GM06990 (cell line): ENCODE measurements at regions not wholly inside any gene's neighbourhood (a gene's known extent, or its start where the extent isn't known, plus 50 kb on each side); places are given as distances from the start of the nearest gene placed in this dataset.

ENCODE experiments used
- DNase-seq: peaks from one replicate; pipeline ENCODE4 v3.0.0-alpha.2; 2011; ENCODE audit not compliant: insufficient read length; ENCODE audit errors: extremely low read depth
- H3K27me3 ChIP-seq: replicated peaks from 2 replicates; pipeline ENCODE4 v1.6.0; 2011; ENCODE audit warnings: low read length; ENCODE audit not compliant: control insufficient read depth, insufficient read depth
- H3K36me3 ChIP-seq: 2 replicates; pipeline ENCODE4 v1.5.1; 2011; ENCODE audit warnings: low read length; ENCODE audit not compliant: control insufficient read depth, insufficient read depth
- H3K4me3 ChIP-seq: replicated peaks from 2 replicates; pipeline ENCODE4 v1.5.1; 2011; ENCODE audit warnings: low read depth, mild to moderate bottlenecking, control low read depth, low read length
- TF ChIP-seq, protein P1 (sequence below): IDR thresholded peaks from 2 replicates; pipeline ENCODE4 v1.5.1; 2011; ENCODE audit warnings: low read length, control low read depth, mild to moderate bottlenecking, inconsistent platforms; ENCODE audit not compliant: insufficient read depth, poor library complexity, severe bottlenecking

DNA sequence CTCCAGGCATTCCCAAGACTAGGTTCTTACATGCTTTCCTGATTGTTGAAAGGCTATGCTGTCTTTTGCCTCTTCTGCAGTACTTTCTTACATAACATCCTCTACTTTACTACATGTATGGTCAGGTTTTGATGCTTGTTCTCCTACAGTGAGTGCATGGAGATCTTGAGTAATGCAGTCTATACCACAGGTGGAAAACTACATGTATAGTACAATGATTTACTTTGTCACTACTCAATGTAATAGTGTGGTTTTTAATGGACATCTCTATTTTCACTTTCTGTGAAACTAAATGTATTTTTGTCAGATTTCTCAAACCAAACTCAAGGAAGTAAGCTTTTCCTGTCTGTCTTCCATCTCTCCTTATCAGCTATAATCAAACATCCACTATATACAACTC is 657.0 kb downstream of the TUSC7 start:
- Histone ChIP-seq H3K27me3 (no peaks in the 10 kb centered on the region), H3K4me3 (no peak overlapping the region), H3K36me3 (no peaks in the 10 kb centered on the region)
- DNase-seq, result no peak
- TF ChIP-seq, protein P1, sequence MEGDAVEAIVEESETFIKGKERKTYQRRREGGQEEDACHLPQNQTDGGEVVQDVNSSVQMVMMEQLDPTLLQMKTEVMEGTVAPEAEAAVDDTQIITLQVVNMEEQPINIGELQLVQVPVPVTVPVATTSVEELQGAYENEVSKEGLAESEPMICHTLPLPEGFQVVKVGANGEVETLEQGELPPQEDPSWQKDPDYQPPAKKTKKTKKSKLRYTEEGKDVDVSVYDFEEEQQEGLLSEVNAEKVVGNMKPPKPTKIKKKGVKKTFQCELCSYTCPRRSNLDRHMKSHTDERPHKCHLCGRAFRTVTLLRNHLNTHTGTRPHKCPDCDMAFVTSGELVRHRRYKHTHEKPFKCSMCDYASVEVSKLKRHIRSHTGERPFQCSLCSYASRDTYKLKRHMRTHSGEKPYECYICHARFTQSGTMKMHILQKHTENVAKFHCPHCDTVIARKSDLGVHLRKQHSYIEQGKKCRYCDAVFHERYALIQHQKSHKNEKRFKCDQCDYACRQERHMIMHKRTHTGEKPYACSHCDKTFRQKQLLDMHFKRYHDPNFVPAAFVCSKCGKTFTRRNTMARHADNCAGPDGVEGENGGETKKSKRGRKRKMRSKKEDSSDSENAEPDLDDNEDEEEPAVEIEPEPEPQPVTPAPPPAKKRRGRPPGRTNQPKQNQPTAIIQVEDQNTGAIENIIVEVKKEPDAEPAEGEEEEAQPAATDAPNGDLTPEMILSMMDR, result no peak

DNA sequence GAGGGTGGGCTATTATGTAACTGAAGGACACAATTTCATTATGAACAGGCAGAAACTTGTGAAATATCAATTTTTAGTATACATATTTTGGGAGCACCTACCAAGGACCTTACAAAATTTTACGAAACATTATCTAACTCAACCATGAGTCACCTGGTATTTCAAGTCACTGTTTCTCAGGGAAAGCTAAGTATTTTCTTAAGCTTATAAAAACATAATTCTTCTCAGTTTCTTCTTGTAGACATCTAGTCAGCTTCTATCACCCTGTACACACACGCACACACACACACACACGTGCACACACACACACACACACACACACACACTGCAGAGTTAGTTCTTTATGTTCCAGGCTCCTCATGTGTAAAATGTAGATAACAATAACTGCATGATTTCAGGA is 658.3 kb downstream of the TUSC7 start:
- H3K36me3 ChIP-seq, result no peaks in the 10 kb centered on the region
- no peak overlapping the region for H3K4me3 ChIP-seq
- H3K27me3 ChIP-seq, result no peaks in the 10 kb centered on the region
- TF ChIP-seq, protein P1, result no peak
- no peak for DNase-seq

DNA sequence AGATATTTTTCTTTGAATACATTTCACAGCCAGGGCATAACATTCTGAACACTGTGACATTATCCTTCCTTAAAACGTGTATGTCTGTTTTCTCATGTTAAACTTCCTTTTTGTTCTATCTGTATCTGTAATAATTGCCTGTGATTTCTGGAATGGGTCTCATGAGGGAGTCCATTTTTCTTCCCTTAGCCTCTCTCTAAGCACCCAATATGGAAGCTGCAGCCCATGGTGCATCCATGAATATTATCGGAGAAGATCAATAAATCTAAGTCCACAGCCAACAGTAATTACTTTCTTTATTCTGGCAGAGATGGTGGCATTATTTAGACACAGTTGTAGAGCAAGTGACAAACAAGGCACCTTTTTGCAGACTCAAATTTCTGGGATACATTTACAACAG is 671.1 kb downstream of the TUSC7 start:
- DNase-seq, result no peak
- TF ChIP-seq, protein P1, result no peak
- H3K36me3 ChIP-seq, result no peaks in the 10 kb centered on the region

DNA sequence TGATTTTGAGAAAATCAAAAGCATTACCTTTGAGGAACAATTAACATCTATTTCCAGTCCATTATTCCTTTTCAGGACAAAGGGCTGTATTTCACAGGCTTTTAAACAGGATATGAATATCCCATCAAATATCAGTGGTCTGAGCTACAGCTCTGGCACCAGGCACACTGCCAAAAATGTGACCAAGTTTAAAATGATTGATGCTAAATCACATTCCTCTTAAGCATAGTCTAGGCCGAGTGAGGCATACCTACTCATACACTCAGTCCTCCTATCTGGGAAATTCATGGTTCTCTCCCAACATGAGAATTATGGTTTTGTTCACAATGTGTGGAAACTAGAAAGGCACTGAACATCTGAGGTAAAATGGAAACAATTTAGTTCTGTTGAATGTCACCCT is 683.5 kb downstream of the TUSC7 start:
- Histone ChIP-seq H3K27me3 (no peaks in the 10 kb centered on the region; the same call in 1 of the 2 replicates), H3K36me3 (no peaks in the 10 kb centered on the region), H3K4me3 (no peak overlapping the region)
- TF ChIP-seq, protein P1, result no peak
- DNase-seq, result no peak

More for the DNA sequence above, 671.1 kb downstream of the TUSC7 start:
- H3K4me3 ChIP-seq, result no peak overlapping the region
- no peaks in the 10 kb centered on the region for H3K27me3 ChIP-seq

DNA sequence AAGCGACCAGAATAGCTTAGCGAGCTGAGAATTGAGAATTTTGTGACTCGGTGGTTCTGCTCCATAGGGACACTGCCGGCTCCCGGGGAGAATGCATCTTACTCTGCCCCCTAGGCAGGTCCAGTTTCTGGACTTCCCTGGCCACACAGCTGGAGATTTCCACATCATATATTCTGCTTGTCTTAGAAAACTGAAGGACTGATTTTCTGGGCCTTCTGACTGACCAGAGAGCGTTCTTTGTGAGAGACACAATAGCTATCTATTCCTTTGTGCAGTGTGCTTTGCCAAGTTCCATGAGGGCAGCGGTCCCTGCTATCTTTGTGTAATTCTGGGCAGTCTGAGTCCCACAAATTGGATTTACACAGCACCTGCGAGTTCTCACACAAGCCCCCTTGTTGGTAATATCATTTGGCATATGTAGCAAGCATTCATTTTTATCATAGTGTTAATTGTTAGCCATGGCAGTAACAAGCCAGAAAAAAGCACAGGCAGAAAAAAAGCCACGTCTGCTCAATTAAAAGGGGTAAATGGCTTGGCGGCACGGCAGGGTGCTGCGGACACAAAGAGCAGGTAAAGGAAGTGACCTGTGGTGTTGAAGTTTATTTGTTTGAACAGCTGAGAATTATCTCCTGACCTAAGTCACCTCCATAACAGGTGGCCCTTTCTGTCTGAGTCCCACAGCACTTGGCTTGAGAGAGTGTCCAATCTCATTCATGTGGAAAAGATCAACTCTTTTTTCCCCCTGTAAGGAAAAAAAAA is 688.7 kb downstream of the TUSC7 start:
- no peak for DNase-seq
- no peak overlapping the region for H3K4me3 ChIP-seq
- no peaks in the 10 kb centered on the region; the same call in 1 of the 2 replicates for H3K27me3 ChIP-seq
- no peaks in the 10 kb centered on the region for H3K36me3 ChIP-seq
- TF ChIP-seq, protein P1, result no peak
